OCI-LY1 (cell line): ENCODE measurements at regions not wholly inside any gene's neighbourhood (a gene's known extent, or its start where the extent isn't known, plus 50 kb on each side); places are given as distances from the start of the nearest gene placed in this dataset.

Experiments
- CTCF ChIP-seq: fragments of 200-600 bp; sonication (generic), shearing (Covaris generic); IDR thresholded peaks from 2 replicates; pipeline ENCODE4 v1.5.1; 2017; ENCODE audit warnings: mild to moderate bottlenecking, antibody characterized with exemption, low read length, moderate library complexity, mixed read lengths
- EZH2 ChIP-seq: fragments of 200-600 bp; sonication (generic), shearing (Covaris generic); IDR thresholded peaks from 2 replicates; pipeline ENCODE4 v1.8.0; 2017; ENCODE audit warnings: borderline replicate concordance, mixed run types, mild to moderate bottlenecking, antibody characterized with exemption, low read length, moderate library complexity, mixed read lengths

- TF ChIP-seq CTCF (no peak), EZH2 (no peak)
These were observed 527.4 kb downstream of the TMEM182 start for GRCh38 chr2:103289105-103289725.
